SK-N-SH treated with all-trans-retinoic acid at 6 μM for 48 hours (cell line): ENCODE measurements at regions not wholly inside any gene's neighbourhood (a gene's known extent, or its start where the extent isn't known, plus 50 kb on each side); places are given as distances from the start of the nearest gene placed in this dataset.

Experiments
- ARNTL ChIP-seq: fragments of 450-650 bp; formaldehyde crosslinking; IDR thresholded peaks from 2 replicates; pipeline ENCODE4 v1.5.0; 2020; ENCODE audit warnings: low read depth, mild to moderate bottlenecking, moderate library complexity, borderline replicate concordance
- ESRRG ChIP-seq: fragments of 250-450 bp; sonication (Bioruptor Pico); IDR thresholded peaks from 2 replicates; pipeline ENCODE4 v1.6.1; 2021; ENCODE audit warnings: mild to moderate bottlenecking
- GLIS3 ChIP-seq: fragments of 250-450 bp; sonication (Bioruptor Pico); IDR thresholded peaks from 2 replicates; pipeline ENCODE4 v1.5.0; 2020; ENCODE audit warnings: mild to moderate bottlenecking, moderate library complexity
- PATZ1 ChIP-seq: fragments of 250-450 bp; sonication (Bioruptor Pico); IDR thresholded peaks from 2 replicates; pipeline ENCODE4 v1.8.0; 2020; ENCODE audit warnings: mild to moderate bottlenecking, moderate library complexity, borderline replicate concordance
- POU6F1 ChIP-seq: fragments of 250-450 bp; sonication (Bioruptor Pico); IDR thresholded peaks from 2 replicates; pipeline ENCODE4 v1.8.0; 2021; ENCODE audit warnings: low read depth, mild to moderate bottlenecking, moderate library complexity, borderline replicate concordance
- TCF4 ChIP-seq: fragments of 250-450 bp; sonication (Bioruptor Pico); IDR thresholded peaks from 2 replicates; pipeline ENCODE4 v1.8.0; 2021; ENCODE audit warnings: mild to moderate bottlenecking, moderate library complexity, borderline replicate concordance
- ZC3H10 ChIP-seq: fragments of 250-450 bp; sonication (Bioruptor Pico); IDR thresholded peaks from 2 replicates; pipeline ENCODE4 v1.5.1; 2021; ENCODE audit warnings: mild to moderate bottlenecking, moderate library complexity
- ZFP3 ChIP-seq: fragments of 250-450 bp; sonication (Bioruptor Pico); IDR thresholded peaks from 2 replicates; pipeline ENCODE4 v1.5.0; 2020; ENCODE audit warnings: mild to moderate bottlenecking, moderate library complexity
- ZFP30 ChIP-seq: fragments of 450-650 bp; formaldehyde crosslinking; IDR thresholded peaks from 2 replicates; pipeline ENCODE4 v1.5.0; 2022; ENCODE audit warnings: mild to moderate bottlenecking, moderate library complexity
- ZNF8 ChIP-seq: fragments of 450-650 bp; formaldehyde crosslinking; IDR thresholded peaks from 2 replicates; pipeline ENCODE4 v1.5.0; 2020; ENCODE audit warnings: mild to moderate bottlenecking, moderate library complexity
- TF ChIP-seq, protein P1 (sequence below): fragments of 250-450 bp; sonication (Bioruptor Pico); IDR thresholded peaks from 2 replicates; pipeline ENCODE4 v1.5.1; 2020; ENCODE audit warnings: low read depth, mild to moderate bottlenecking, moderate library complexity

- TF ChIP-seq, protein P1, sequence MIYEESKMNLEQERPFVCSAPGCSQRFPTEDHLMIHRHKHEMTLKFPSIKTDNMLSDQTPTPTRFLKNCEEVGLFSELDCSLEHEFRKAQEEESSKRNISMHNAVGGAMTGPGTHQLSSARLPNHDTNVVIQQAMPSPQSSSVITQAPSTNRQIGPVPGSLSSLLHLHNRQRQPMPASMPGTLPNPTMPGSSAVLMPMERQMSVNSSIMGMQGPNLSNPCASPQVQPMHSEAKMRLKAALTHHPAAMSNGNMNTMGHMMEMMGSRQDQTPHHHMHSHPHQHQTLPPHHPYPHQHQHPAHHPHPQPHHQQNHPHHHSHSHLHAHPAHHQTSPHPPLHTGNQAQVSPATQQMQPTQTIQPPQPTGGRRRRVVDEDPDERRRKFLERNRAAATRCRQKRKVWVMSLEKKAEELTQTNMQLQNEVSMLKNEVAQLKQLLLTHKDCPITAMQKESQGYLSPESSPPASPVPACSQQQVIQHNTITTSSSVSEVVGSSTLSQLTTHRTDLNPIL = no peak
- no peak for TF ChIP-seq GLIS3 (CRISPR knock-in tag)
- no peak for TF ChIP-seq PATZ1 (CRISPR knock-in tag)
- no peak for TF ChIP-seq POU6F1 (CRISPR knock-in tag)
- TF ChIP-seq ZNF8 (CRISPR knock-in tag) = no peak
- no peak for TF ChIP-seq ARNTL
- TF ChIP-seq ESRRG = no peak
- TF ChIP-seq ZFP30 = no peak
- TF ChIP-seq ZC3H10 (CRISPR knock-in tag) = no peak
- no peak for TF ChIP-seq TCF4
- TF ChIP-seq ZFP3 (CRISPR knock-in tag) = no peak
Observed at GRCh38 chr9:18228101-18228500, 245.9 kb upstream of the ADAMTSL1 start.
